DOHH2 (cell line): ENCODE measurements at regions not wholly inside any gene's neighbourhood (a gene's known extent, or its start where the extent isn't known, plus 50 kb on each side); places are given as distances from the start of the nearest gene placed in this dataset.

ENCODE experiments used
- H3F3A ChIP-seq: fragments of 200-600 bp; sonication (generic), shearing (Covaris generic); 2 replicates; pipeline ENCODE4 v1.6.0; 2016; ENCODE audit warnings: antibody characterized with exemption, mild to moderate bottlenecking; ENCODE audit not compliant: control insufficient read depth, insufficient read depth
- H3K27ac ChIP-seq: fragments of 200-600 bp; sonication (generic); 2 replicates; pipeline ENCODE4 v1.5.1; 2014; ENCODE audit warnings: low read depth, mild to moderate bottlenecking, low read length, moderate library complexity
- H3K27me3 ChIP-seq: fragments of 200-600 bp; sonication (generic); 2 replicates; pipeline ENCODE4 v1.6.1; 2014; ENCODE audit warnings: mild to moderate bottlenecking, low read length, mixed read lengths; ENCODE audit not compliant: control insufficient read depth
- H3K36me3 ChIP-seq: fragments of 200-600 bp; sonication (generic); 2 replicates; pipeline ENCODE4 v1.6.1; 2014; ENCODE audit warnings: mild to moderate bottlenecking, low read length, moderate library complexity, mixed read lengths; ENCODE audit not compliant: control insufficient read depth
- H3K4me1 ChIP-seq: fragments of 200-600 bp; sonication (generic); 2 replicates; pipeline ENCODE4 v1.6.1; 2014; ENCODE audit warnings: mild to moderate bottlenecking, low read length, mixed read lengths; ENCODE audit not compliant: control insufficient read depth
- H3K4me2 ChIP-seq: fragments of 200-600 bp; sonication (generic); 2 replicates; pipeline ENCODE4 v1.6.0; 2014; ENCODE audit warnings: mild to moderate bottlenecking, low read length, moderate library complexity
- H3K4me3 ChIP-seq: fragments of 200-600 bp; sonication (generic); 2 replicates; pipeline ENCODE4 v1.5.1; 2014; ENCODE audit warnings: mild to moderate bottlenecking, low read length, mixed read lengths
- H3K79me2 ChIP-seq: fragments of 200-600 bp; sonication (generic); 2 replicates; pipeline ENCODE4 v1.6.1; 2014; ENCODE audit warnings: mild to moderate bottlenecking, low read length, mixed read lengths; ENCODE audit not compliant: control insufficient read depth
- H3K9me2 ChIP-seq: fragments of 200-600 bp; sonication (generic); replicated peaks from 2 replicates; pipeline ENCODE4 v1.6.1; 2014; ENCODE audit warnings: mild to moderate bottlenecking, low read length, mixed read lengths; ENCODE audit not compliant: control insufficient read depth
- H3K9me3 ChIP-seq: fragments of 200-600 bp; sonication (generic); 2 replicates; pipeline ENCODE4 v1.6.1; 2014; ENCODE audit warnings: antibody characterized with exemption, low read length, mixed read lengths; ENCODE audit not compliant: control insufficient read depth, insufficient read depth
- H4K20me1 ChIP-seq: fragments of 200-600 bp; sonication (generic); 2 replicates; pipeline ENCODE4 v1.6.0; 2014; ENCODE audit warnings: low read depth, mild to moderate bottlenecking, antibody characterized with exemption, low read length, moderate library complexity; ENCODE audit not compliant: control insufficient read depth, insufficient read depth
- CTCF ChIP-seq: fragments of 200-600 bp; sonication (generic); IDR thresholded peaks from one replicate; pipeline ENCODE4 v1.5.1; 2014; ENCODE audit warnings: antibody characterized with exemption, mild to moderate bottlenecking, low read depth, low read length; ENCODE audit not compliant: poor library complexity, severe bottlenecking
- EZH2phosphoT487 ChIP-seq: fragments of 200-600 bp; sonication (generic); IDR thresholded peaks from 2 replicates; pipeline ENCODE4 v1.6.1; 2017; ENCODE audit warnings: borderline replicate concordance, mild to moderate bottlenecking, antibody characterized with exemption, low read length, moderate library complexity, mixed read lengths

- no peak for TF ChIP-seq CTCF
- TF ChIP-seq EZH2phosphoT487: no peak
These were observed 420.5 kb downstream of the KLF5 start for GRCh38 chr13:73479351-73479750.

GRCh38 chr13:73477441-73477840, 418.6 kb downstream of the KLF5 start:
- no peaks in the 10 kb centered on the region for H3K79me2 ChIP-seq
- no peaks in the 10 kb centered on the region for H3K9me2 ChIP-seq
- no peaks in the 10 kb centered on the region for H3K27me3 ChIP-seq
- no peaks in the 10 kb centered on the region for H3K4me1 ChIP-seq
- no peaks in the 10 kb centered on the region for H3K36me3 ChIP-seq
- no peak overlapping the region for H3K4me3 ChIP-seq
- no peak overlapping the region for H3K27ac ChIP-seq
- TF ChIP-seq CTCF (no peak), EZH2phosphoT487 (no peak)
- H3K9me3 ChIP-seq: no peaks in the 10 kb centered on the region
- H3F3A ChIP-seq: no peaks in the 10 kb centered on the region
- no peak overlapping the region for H3K4me2 ChIP-seq
- no peaks in the 10 kb centered on the region for H4K20me1 ChIP-seq

More at GRCh38 chr13:73479351-73479750, 420.5 kb downstream of the KLF5 start:
- H3K4me2 ChIP-seq: no peak overlapping the region
- no peak overlapping the region for H3K27ac ChIP-seq
- H3K9me3 ChIP-seq: no peaks in the 10 kb centered on the region
- H4K20me1 ChIP-seq: no peaks in the 10 kb centered on the region
- no peaks in the 10 kb centered on the region for H3F3A ChIP-seq
- no peaks in the 10 kb centered on the region for H3K4me1 ChIP-seq
- H3K27me3 ChIP-seq: no peaks in the 10 kb centered on the region
- H3K36me3 ChIP-seq: no peaks in the 10 kb centered on the region
- H3K9me2 ChIP-seq: no peaks in the 10 kb centered on the region
- no peak overlapping the region for H3K4me3 ChIP-seq
- H3K79me2 ChIP-seq: no peaks in the 10 kb centered on the region

GRCh38 chr13:73473016-73473415, 414.2 kb downstream of the KLF5 start:
- TF ChIP-seq EZH2phosphoT487 (no peak), CTCF (no peak)
- Histone ChIP-seq H3K4me2 (no peak overlapping the region), H3K4me1 (no peaks in the 10 kb centered on the region), H3K27me3 (no peaks in the 10 kb centered on the region), H3K79me2 (no peaks in the 10 kb centered on the region), H3K9me3 (no peaks in the 10 kb centered on the region), H3K36me3 (no peaks in the 10 kb centered on the region), H3K27ac (no peak overlapping the region), H3K4me3 (no peak overlapping the region), H4K20me1 (no peaks in the 10 kb centered on the region), H3K9me2 (no peaks in the 10 kb centered on the region), H3F3A (no peaks in the 10 kb centered on the region)

GRCh38 chr13:73467125-73467524, 408.3 kb downstream of the KLF5 start:
- Histone ChIP-seq H3K9me3 (no peaks in the 10 kb centered on the region), H3K4me3 (no peak overlapping the region), H4K20me1 (no peaks in the 10 kb centered on the region), H3K4me1 (no peaks in the 10 kb centered on the region), H3K79me2 (no peaks in the 10 kb centered on the region), H3K9me2 (no peaks in the 10 kb centered on the region), H3K27me3 (no peaks in the 10 kb centered on the region), H3K36me3 (no peaks in the 10 kb centered on the region), H3F3A (no peaks in the 10 kb centered on the region), H3K4me2 (no peak overlapping the region), H3K27ac (no peak overlapping the region)
- TF ChIP-seq EZH2phosphoT487 (no peak), CTCF (no peak)
